Fibroblast of skin of left biceps (primary cell): ENCODE measurements at regions not wholly inside any gene's neighbourhood (a gene's known extent, or its start where the extent isn't known, plus 50 kb on each side); places are given as distances from the start of the nearest gene placed in this dataset.
A peak's percentile ranks its signal among the peaks of the same experiment; 100 is the strongest.
"Not testable (repeated sequence)": the region's sequence is repeated elsewhere in the genome, so short reads cannot be mapped to it uniquely, and the experiment has no call there.

Source experiments
- DNase-seq, 2 experiments: peaks; one replicate each; pipeline ENCODE4 v3.0.0-alpha.2; 2013; ENCODE audit warnings: low read depth in 2 of 2

DNA sequence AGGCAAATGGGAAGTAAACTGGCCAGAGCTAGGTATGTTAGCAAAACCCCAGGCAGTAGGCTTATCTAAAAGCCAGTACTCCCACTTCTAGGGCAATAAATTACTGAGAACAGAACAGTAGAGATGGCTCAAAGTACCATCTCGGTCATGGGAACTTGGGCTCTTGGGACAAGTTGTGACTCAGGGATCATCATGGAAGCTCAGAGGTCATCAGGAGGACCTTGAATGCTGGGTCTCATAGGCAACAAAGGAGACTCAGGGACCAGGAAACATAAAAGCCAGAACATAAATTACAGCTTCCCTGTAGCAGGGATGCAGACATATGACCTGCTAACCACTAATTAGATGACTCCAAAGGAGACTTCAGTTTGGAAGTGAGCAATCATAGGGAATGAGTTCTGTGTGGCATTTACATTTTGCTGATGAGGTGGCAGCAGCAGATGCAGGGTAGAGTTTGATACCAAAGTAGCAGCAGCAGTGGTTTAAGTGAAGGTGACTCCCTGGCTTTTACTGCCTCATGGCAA lies 97.6 kb upstream of the SCAF11 start:
- DNase-seq: no peak

DNA sequence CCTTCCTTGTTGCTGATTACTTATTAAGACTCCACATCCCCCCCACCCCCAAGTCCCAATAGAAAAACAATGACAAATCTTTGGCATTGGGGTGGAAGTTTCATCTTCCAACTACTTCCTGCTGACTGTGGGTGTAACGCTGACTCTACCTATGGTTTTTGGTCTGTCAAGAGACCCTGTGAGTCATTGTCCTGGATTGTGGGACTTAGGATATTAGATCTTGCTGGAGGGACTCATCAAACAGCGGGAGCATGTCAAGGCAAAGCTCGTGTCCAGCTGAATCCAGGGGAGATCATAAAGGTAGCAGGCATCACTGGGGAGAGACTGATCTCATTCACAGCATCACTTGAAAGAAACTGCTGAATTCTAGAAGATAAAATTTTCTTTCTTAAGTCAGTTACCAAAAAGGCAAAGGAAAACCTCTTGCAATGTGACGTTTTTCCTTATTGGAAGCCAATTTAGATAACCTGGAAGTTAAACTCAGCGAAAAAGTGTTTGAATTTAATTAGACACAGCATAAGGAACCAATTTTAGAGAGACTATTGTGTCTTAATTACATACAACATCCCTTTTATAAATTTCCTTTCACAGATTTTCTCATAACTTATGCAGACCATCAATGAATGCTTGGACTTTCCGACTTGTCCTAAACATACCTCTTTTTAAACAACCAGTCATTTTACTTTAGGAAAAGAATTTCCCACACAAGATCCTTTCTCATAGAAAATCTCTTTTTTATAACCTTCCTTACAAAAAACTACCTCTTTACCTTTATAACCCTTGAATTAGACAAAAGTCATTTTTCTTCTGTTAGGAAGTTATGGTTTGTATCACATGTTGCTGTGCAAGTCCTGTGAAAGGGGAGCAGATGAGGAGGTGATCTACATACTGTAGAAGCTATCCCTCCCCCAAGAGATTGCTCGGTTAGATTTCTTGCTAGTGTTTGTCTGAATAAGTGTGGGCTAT lies 94.6 kb upstream of the SCAF11 start:
- no peak for DNase-seq

DNA sequence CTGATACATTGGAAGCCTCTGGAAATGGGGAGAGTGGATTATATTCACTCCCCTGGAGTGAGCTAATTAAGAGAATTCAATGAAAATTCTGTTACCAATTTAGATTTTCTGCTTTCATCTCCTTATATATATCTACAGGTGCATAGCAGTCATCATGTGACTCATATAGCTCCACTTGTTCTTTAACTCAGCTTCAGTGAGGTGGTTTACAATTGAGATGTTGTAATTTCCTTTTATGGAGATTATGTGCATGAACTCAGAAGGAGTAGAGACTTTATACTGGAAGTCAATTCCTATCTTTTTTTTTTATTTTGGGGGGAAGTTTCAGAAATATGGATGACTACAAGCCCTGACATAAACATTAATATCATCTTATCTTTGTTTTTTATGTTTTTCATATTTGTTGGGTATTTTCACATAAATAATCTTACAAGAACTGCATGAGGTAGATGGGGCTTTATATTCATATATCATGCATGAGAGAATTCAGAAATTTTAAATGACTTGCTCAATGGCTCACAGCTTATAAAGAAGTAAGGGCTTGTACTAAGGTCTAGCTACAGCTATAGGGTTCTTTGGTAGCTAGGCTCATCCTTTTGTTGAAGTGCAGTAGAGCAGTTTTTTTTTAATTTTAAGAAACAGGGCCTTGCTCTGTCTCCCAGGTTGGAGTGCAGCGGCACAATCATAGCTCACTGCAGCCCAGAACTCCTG lies 92.3 kb upstream of the SCAF11 start:
- DNase-seq: no peak

GRCh38 chr12:46073321-46073720 lies 82.9 kb upstream of the SCAF11 start:
- DNase-seq: no peak

- peak; percentile 25 to 29 for DNase-seq
These were observed 81.6 kb upstream of the SCAF11 start for GRCh38 chr12:46071769-46072624.

DNA sequence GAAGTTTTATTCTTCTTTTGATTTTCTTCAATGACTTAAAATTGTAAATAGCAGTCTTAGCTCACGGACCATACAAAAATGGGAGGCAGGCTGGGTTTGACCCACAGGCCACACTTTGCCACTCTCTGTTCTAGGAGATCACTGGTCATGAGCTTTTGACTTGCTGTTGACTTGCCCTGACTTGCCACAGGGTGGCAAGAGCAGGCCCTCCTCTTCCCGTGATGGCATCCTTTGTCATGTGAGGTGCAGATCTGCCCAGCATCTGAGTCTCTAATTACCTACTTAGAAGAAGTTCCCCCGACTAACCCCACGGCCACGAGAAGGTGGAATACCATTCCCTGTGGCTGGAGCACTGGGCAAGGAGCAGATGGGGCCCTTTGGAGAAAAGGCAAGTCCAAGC lies 81.0 kb upstream of the SCAF11 start:
- DNase-seq: no peak

DNA sequence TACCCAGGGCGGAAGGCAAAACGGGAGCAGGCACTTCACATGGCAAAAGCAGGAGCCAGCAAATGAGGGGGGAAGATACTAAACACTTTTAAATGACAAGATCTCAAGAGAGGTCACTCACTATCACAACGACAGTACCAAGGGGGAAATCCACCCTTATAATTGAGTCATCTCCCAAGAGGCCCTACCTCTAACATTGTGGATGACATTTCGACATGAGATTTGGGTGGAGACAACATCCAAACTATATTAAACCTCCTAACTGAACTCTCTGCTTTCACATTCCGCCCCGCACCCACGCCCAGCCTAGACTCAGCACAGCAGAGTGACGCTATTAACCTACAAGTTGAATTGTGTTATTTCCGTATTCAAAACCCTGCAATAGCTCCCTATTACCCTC lies 76.7 kb upstream of the SCAF11 start:
- DNase-seq: no peak

GRCh38 chr12:46065412-46066166 lies 75.2 kb upstream of the SCAF11 start:
- no peak for DNase-seq

- DNase-seq: no peak
These were observed 74.2 kb upstream of the SCAF11 start for GRCh38 chr12:46064548-46064947.

DNA sequence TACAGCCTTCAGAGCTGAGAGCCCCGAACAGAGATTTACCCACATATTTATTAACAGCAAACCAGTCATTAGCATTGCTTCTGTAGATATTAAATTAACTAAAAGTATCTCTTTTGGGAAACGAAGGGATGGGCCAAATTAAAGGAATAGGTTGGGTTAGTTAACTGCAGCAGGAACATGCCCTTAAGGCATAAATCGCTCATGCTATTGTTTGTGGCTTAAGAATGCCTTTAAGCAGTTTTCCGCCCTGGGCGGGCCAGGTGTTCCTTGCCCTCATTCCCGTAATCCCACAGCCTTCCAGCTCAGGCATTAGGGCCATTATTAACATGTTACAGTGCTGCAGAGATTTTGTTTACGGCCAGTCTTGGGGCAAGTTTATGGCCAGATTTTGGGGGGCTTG lies 68.3 kb upstream of the SCAF11 start:
- not testable (repeated sequence) for DNase-seq

- DNase-seq: no peak
These were observed 60.4 kb upstream of the SCAF11 start for GRCh38 chr12:46050805-46051204.

DNA sequence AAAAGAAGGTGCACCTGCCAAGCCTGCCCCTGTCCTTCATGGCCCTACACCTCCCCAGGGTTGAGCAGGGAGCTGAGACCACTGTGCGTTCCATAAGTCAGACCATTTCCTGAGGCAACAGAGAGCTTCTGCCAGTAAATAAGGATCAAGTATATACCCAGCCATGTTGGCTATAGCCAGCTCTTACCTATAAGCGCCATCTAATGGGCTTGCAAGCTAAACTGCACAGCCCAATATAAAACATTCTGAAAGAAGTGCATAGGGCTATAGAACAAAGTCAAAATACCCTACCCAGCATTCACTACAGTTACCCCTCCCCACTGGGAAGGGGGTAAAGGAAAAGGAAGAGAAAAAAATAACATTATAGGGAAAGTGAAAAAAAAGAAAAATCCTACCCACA lies 59.3 kb upstream of the SCAF11 start:
- no peak for DNase-seq

DNA sequence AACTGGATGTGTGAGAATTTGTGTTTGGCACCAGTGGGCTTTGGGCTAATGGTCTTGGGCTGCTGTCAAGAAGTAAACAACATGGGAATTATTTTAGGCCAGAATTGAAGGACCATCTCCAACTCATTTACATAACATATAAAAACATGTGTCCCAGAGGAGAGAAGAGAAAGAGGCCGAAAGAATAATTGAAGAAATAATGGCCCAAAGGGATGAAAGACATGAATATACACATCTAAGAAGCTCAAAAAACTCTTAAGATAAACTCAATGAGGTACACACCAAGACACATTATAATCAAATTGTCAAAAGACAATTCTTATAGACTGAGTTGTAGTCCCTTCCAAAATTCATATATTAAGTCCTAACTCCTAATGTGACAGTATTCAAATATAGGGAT lies 56.1 kb upstream of the SCAF11 start:
- no peak for DNase-seq

DNA sequence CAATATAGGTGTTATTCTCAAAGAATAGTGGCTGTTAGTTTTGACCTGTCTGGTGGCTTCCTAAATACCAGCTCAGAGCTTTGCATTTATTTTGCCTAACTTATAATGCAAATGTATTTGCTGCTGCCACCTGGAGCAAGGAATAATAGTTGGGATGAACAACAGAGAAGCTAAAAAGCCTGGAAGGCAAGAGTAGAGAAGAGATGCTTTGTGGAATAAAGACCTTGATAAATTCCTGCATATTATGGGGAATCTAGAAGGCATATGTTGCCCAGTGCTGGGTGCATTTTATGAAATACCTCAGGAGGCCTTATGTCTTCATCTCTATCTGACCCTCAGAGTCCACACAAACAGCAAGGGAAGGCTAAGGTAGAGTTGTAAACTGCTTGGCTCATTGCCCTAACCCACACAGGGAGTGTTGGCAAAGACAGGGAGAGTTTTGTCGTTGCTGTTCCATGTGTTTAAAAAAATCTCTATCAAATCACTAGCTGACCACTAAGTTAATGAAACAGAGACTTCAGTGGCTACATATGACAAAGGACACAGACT lies 53.7 kb upstream of the SCAF11 start:
- DNase-seq: no peak
